COR-L47 (cell line): ENCODE measurements at regions not wholly inside any gene's neighbourhood (a gene's known extent, or its start where the extent isn't known, plus 50 kb on each side); places are given as distances from the start of the nearest gene placed in this dataset.

Experiments
- DNase-seq: peaks from one replicate; lab custom pipeline; 2025; lab: John Stamatoyannopoulos, UW

- no peak for DNase-seq
These were observed 79.4 kb upstream of the CNTN3 start for GRCh38 chr3:74693696-74694393.

GRCh38 chr3:74693251-74693650 lies 78.8 kb upstream of the CNTN3 start:
- no peak for DNase-seq

- DNase-seq: no peak
These were observed 77.5 kb upstream of the CNTN3 start for GRCh38 chr3:74691946-74692345.

GRCh38 chr3:74673326-74673725 lies 58.9 kb upstream of the CNTN3 start:
- DNase-seq: no peak

- DNase-seq: no peak
These were observed 50.1 kb upstream of the CNTN3 start for GRCh38 chr3:74664606-74665005.
